ENCODE measurements at regions not wholly inside any gene's neighbourhood (a gene's known extent, or its start where the extent isn't known, plus 50 kb on each side); places are given as distances from the start of the nearest gene placed in this dataset.

- CTCF ChIA-PET = interaction anchor here (0.6 to 1.7 kb wide), 3 partner anchors 22 to 1026 kb away, joined by 3 to 6 read pairs (median 4); no protein-coding TSS in a partner anchor
- TF ChIP-seq RAD21 (IDR thresholded peaks at IDR 0.05; ENCODE audit: low read length) (no peak), ZBTB33 (IDR thresholded peaks at IDR 0.05; ENCODE audit: borderline replicate concordance, low read depth) (no peak), FOSL2 (IDR thresholded peaks at IDR 0.05; ENCODE audit: borderline replicate concordance, low read depth) (no peak), NRF1 (IDR thresholded peaks at IDR 0.05; ENCODE audit: low read depth, low read length) (no peak), POLR2AphosphoS5 (IDR thresholded peaks at IDR 0.05; ENCODE audit: low read depth, low read length) (no peak), USF2 (IDR thresholded peaks at IDR 0.05; ENCODE audit: borderline replicate concordance, low read depth, low read length) (no peak), GATA2 (CRISPR knock-in tag; IDR thresholded peaks at IDR 0.05) (no peak), RFX5 (IDR thresholded peaks at IDR 0.05; ENCODE audit: low read length) (no peak), FOXM1 (IDR thresholded peaks at IDR 0.05; ENCODE audit: low read depth) (no peak), CTCF (IDR thresholded peaks at IDR 0.05) (no peak), REST (IDR thresholded peaks at IDR 0.05; ENCODE audit: low read depth, low read length) (no peak), JUND (IDR thresholded peaks at IDR 0.05) (no peak), EP300 (IDR thresholded peaks at IDR 0.05; ENCODE audit: borderline replicate concordance in 1 of 2, low read depth in 1 of 2, low read length in 1 of 2) (no peak), SMC3 (IDR thresholded peaks at IDR 0.05; ENCODE audit: low read depth, low read length) (no peak), TCF12 (IDR thresholded peaks at IDR 0.05) (no peak), GABPA (IDR thresholded peaks at IDR 0.05; ENCODE audit: low read depth) (no peak), IRF3 (IDR thresholded peaks at IDR 0.05; ENCODE audit: low read depth, low read length) (no peak), RXRA (IDR thresholded peaks at IDR 0.05; ENCODE audit: borderline replicate concordance, low read depth) (no peak), PBX3 (IDR thresholded peaks at IDR 0.05) (no peak)
- TF ChIP-seq, protein P1, sequence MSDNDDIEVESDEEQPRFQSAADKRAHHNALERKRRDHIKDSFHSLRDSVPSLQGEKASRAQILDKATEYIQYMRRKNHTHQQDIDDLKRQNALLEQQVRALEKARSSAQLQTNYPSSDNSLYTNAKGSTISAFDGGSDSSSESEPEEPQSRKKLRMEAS (IDR thresholded peaks at IDR 0.05; ENCODE audit: low read depth) = no peak
- 71% methylated on average over 8 of the region's 12 CpGs for WGBS (ENCODE audit: low lambda C conversion rate)
- no peaks in the 10 kb centered on the region for H3K79me2 ChIP-seq (ENCODE audit: insufficient read depth)
- POLR2A ChIA-PET = no interaction called here
- H3K4me2 ChIP-seq = no peak overlapping the region
- H3K9me3 ChIP-seq = no peaks in the 10 kb centered on the region
- DNase-seq = no peak
- no peaks in the 10 kb centered on the region for H3F3A ChIP-seq (replicated peaks; ENCODE audit: insufficient read depth)
- no peaks in the 10 kb centered on the region for H3K27me3 ChIP-seq (ENCODE audit: insufficient read depth)
- no peaks in the 10 kb centered on the region for H3K36me3 ChIP-seq (replicated peaks in 1 of 2; ENCODE audit: control insufficient read depth in 1 of 2, insufficient read depth in 2 of 2, low read length in 1 of 2)
- no peaks in the 10 kb centered on the region for H3K9me2 ChIP-seq
- no peak overlapping the region for H3K27ac ChIP-seq (ENCODE audit: low read depth in 2 of 2, low read length in 1 of 2)
- no peak overlapping the region for H2AFZ ChIP-seq (ENCODE audit: low read depth)
- no peak overlapping the region for H3K9ac ChIP-seq
- H4K20me1 ChIP-seq (ENCODE audit: insufficient read depth) = no peaks in the 10 kb centered on the region
- H3K4me3 ChIP-seq (ENCODE audit: low read depth in 2 of 2, low read length in 1 of 2) = no peak overlapping the region
- no peaks in the 10 kb centered on the region; a peak in 1 of 4 replicates for H3K4me1 ChIP-seq (ENCODE audit: control insufficient read depth in 1 of 2, insufficient read depth in 2 of 2, low read depth in 1 of 2, low read length in 1 of 2)
Observed at GRCh38 chr11:76296731-76297542, 84.0 kb downstream of the THAP12 start.
